Embryonic facial prominence (tissue), 1 donor: ENCODE measurements at regions not wholly inside any gene's neighbourhood (a gene's known extent, or its start where the extent isn't known, plus 50 kb on each side); places are given as distances from the start of the nearest gene placed in this dataset.
"Not testable (repeated sequence)": the region's sequence is repeated elsewhere in the genome, so short reads cannot be mapped to it uniquely, and the experiment has no call there.

ENCODE experiments used
- DNase-seq: peaks from one replicate; pipeline ENCODE4 v3.0.0-alpha.2; 2016; ENCODE audit errors: extremely low spot score

DNA sequence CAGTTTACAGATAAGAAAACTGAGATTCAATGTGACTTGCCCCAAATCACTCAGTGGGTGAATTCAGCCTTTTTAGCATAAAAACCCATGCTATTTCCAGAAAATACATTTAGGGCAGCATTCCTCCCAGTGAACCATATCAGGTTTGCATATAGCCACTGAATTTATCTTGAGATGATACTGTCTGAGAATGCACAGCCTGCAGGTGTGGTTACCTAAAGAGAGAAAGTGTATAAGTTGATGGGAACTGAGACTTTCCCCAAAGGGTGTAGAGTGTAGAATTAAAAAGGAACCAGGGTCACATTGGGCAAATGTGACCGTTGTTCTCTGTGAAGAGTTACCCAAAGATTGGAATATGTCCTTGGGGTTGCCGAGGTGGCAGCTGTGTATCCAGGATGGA, 100.0 kb upstream of the PIK3R1 start:
- no peak for DNase-seq

DNA sequence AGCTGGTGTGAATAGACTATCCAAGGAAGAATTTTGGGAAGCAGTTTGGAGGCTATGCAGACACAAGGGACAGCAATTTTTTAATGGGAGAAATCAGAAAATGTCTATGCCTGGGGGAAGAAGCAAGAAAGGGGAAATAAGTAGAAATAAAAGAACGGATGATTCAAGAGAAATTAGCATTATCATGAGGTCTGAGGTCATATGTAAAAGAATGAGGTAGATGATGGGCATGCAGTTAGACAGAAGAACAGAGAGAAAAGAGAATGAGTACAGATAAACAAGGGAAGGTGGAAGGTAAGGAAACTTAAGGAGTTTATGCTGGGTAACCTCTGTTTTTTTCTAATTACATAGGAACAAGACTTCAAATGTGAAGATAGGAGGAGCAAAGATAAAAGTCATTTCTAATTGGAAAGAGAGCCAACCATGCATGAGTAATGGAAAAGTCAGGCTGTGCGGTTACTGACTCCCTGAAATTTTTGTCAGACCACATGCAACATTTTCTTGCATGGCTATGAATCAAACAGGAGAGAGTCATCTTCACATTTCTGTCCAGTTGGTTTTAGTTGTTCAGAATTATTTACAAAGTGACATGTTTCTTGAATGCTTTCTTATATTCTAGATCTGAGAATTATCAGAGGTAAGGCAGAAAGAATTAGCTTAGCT, 101.0 kb upstream of the PIK3R1 start:
- no peak for DNase-seq

DNA sequence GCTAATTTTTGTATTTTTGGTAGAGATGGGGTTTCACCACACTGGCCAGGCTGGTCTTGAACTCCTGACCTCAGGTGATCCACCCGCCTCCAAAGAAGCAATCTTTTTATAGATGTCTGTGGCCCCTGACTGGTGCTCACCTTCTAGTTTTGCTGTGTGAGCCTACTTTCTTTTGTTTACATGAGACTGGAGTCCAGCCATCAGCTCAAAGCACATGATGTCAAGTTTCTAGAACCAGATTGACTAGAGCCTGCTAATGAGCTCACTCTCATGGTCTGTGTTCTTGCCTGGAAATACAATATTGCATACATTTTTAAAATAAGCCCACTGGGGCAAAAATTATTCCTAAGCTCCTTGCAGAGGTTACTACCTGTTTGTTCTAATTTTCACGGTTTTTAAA, 102.9 kb upstream of the PIK3R1 start:
- no peak for DNase-seq

DNA sequence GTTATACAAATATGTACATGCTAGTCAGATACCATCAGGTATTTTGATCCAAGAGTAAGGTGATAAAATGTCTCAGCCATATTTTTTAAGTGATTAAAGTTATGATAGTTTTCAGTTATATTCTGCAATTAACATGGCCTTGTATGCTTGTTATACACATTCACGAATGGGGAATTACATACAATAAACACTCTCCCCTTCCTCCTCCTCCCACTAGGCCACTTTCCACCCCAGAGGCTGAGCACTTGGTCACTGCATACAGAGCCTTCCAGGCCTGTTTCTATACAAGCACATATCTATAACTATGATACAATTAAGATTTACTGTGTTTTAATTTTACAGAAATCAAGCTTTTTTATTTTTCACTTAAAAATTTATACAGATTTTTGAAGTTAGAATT, 104.7 kb upstream of the PIK3R1 start:
- no peak for DNase-seq

DNA sequence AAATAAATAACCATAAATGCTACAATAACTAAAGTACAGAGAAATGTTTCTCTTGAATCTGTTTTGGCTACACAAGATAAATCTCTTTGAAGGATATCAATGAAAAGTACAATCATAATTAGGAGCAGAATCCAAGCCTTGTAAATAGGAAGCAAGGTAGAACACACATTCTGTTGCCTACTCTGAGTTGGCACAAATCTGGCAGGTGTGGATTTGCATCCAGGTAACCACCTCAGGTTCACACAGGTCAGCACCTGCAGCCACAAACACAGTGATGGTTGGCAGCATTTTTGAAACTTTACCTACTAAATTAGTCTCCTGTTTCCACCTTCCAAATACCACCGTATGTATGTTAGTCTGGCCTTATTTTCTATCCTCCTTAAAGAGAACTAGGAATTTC, 105.3 kb upstream of the PIK3R1 start:
- DNase-seq: no peak

DNA sequence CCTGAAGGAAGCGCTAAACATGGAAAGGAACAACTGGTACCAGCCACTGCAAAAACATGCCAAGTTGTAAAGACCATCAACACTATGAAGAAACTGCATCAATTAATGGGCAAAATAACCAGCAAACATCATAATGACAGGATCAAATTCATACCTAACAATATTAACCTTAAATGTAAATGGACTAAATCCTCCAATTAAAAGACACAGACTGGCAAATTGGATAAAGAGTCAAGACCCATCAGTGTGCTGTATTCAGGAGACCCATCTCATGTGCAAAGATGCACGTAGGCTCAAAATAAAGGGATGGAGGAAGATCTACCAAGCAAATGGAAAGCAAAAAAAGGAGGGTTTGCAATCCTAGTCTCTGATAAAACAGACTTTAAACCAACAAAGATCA, 111.3 kb upstream of the PIK3R1 start:
- DNase-seq: not testable (repeated sequence)

DNA sequence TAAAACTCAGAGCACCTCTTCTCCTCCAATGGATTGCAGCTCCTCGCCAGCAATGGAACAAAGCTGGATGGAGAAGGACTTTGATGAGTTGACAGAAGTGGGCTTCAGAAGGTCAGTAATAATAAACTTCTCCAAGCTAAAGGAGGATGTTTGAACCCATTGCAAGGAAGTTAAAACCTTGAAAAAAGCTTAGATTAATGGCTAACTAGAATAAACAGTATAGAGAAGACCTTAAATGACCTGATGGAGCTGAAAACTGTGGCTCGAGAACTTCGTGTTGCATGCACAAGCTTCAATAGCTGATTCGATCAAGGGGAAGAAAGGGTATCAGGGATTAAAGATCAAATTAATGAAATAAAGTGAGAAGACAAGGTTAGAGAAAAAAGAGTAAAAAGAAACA, 112.3 kb upstream of the PIK3R1 start:
- not testable (repeated sequence) for DNase-seq

DNA sequence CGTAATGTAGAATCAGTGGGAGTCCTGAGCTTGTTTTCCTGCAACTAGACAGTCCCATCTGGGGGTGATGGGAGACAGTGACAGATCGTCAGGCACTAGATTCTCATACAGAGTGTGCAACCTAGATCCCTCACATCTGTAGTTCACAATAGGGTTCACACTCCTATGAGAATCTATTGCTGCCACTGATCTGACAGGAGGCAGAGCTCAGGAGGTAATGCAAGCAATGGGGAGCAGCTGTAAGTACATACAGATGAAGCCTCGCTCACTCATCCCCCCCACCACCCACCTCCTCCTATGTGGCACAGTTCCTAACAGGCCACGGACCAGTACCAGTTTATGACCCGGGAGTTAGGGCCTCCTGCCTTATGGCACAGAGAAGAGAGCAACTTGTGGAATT, 116.2 kb upstream of the PIK3R1 start:
- DNase-seq: no peak

DNA sequence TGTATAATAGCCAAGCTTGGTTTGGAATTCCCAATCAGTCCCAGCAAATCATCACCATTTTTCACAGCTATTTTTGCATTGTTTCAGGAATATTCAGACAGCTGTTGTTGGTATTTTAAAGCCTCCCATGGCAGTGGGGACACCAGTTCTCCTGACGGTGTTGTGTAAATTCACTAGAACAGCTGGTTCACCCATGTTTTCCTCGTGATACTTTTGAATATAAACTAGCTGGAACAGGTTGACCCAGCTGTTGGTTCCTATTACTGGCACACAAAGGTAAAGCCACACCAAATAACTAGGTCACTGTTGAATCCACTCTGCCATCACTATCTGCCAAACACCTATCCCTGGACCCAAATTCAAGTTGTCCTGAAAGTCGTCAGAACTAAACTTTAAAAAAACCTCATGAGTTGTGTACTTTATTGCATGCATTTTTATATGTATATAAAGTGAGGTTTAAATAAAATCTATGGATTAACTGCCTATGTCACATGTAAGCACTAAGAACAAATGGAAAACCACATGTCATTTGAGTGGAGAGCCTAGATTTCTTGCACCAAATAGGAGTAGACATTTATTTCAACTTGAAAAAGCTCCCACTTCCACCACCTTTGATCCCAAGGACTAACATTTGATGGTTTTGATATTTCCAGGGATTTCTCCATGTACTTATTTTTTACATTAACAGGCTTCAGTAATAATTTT, 121.9 kb upstream of the PIK3R1 start:
- DNase-seq: no peak

DNA sequence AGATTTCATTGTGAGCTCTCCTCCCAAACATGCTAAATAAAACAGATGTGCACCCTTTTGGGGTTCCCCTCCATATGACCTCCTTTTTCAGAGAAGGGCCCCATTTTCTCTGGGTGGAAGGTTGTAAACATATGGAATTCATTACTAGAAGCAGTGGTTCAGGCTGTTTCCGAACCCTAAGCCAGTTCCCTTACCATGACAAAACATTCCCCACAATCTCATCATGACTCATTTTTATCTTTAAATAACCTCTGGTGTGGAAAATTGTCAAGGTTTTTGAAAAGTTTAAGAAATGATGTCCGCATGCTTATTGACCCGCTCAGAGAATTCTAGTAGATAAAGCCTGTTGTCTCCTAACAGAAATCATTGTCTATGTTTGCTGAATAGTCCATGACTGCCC, 127.3 kb upstream of the PIK3R1 start:
- DNase-seq: no peak

DNA sequence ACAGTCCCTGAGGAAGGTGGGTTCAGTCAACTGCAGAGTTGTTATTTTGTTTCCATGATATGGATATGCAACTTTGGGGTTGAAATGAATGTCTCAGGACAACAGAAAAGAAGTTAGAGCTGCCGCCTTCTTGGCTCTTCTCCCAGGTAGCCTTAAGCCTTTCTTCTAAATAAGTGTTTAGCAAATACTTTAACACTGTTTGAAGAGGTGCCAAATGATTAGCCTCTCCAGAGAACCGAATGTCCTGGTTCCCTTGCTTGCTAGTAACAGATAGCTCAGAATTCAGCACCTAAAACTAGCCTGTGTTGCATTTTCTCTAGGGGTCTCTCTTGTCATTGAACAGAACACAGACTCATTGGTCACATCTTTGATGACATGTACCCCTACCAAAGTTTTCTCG, 127.7 kb upstream of the PIK3R1 start:
- DNase-seq: no peak

DNA sequence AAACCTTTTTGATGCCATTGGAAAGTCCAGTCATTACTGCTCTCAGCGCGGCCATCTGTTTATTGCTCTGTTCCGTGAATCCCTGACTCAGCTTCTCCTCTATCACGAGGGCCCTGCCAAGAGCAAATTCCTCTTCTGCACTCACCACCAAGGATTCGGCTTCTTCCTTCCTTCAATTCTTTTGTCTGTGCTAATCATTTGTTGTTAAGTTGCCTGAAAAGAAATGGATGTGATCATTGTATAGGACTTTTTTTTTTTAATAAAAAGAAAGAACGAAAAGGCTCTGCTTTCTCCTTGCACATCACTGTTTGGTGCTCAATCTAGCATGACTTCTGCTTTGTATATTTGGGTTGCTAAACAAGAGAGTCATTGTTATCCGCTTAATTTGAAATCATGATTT, 128.7 kb upstream of the PIK3R1 start:
- DNase-seq: no peak

DNA sequence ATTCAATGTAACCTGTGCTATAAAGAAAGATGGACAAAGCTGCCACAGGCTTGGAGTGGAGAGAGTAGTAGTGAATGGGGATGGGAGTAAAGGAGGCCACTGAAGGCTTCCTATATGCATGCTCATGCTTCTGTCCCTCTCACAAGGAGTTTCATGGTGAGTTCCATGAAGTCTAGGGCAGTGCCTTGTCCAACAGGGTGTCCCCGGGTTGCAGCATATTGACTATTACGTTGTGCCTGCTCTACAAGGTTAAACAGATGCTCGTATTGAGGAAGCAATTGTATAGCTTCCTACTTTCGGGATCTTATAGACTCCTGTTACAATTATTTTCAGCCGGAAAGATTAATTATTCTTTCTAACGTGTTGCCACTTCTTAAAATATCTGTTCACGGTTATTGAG, 129.1 kb upstream of the PIK3R1 start:
- no peak for DNase-seq

DNA sequence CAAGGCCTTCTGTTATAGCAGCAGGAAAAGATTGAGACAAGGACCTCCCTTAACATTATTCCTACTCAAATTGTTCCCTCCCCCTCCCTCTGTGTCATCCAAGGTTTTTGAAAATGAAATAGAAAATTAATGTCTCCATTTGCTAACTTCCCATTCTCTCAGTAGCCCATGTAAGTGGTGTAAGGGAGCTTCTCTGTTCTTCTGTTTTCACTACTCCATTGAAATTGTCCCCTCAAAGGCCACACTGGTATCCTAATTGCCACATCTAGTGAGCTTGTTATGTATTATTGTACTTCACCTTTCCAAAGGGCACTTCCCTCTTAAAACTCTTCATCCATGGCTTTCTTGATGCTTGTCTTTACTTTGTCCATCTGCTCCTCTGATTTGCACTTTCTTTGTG, 131.2 kb upstream of the PIK3R1 start:
- no peak for DNase-seq

DNA sequence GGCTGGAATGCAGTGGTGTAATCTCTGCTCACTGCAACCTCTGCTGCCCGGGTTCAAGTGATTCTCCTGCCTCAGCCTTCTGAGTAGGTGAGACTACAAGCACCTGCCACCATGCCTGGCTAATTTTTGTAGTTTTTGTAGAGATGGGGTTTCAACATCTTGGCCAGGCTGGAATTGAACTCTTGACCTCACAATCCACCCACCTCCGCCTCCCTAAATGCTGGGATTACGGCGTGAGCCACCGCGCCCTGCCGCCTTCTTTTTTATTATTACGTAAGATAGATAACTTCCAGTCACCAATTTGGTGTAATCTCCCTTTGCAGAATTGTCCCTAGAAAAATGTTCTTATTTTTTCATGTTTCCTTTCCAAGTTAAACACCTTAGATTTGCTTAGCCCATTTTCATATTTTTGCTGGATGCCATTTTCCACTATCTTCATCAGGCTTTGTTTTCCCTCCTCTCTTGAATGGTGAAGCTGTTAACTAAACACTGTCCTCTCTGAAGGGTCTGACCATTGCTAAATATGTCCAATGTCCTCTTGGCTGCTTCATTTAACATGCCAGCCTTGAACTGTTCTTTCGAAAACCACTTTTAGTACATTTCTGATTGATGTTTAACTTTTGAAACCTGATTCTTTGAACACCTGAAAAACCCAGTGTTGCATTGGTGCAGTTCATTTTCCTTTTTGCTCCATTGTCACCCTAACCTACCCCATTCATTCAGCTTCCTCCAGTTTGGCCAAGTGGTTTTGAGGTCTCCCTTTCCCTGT, 135.1 kb upstream of the PIK3R1 start:
- DNase-seq: no peak

DNA sequence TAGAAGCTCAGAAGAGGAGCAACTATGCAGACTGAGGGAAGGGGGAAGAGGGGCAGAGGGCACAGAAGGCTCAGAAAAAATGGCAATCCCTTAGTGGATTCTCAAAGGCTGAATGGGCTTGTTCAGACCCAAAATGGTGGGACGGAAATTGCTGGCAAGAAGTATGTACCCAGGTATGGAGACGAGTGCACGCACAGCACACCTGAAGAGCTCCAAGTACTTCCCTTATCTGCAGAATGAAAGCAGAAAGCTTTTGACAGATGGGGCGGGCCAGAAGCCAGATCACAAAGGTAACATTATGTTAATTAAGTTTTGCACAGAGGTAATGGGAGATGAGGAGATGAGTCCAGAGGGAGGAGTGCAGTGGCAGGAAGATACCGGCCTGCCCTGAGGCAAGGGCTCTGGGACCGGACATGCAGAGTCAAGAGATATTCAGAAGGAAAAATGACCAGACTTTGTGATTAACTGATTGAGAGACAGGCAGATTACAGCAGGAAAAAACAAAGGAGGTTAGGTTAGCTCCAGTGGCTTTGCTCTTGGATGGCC, 138.1 kb upstream of the PIK3R1 start:
- DNase-seq: no peak

DNA sequence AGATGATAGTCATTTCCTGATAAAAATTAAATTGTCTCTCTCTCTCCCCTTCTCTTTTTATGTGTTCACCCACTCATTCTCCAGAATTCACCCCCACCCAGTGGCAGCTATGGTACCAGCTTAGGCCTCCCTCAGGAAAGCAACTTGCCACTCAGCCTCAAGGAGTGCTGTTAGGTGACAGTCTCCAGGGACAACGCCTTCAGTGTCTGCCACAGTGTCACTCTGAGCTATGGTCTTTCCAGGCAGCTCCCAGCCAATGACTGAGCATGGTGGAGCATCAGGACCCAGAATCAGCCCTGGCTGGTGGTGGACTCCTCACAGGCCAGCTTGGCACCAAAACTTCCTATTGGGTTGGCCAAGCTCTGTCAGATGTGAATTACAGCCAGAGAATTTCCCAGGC, 140.9 kb upstream of the PIK3R1 start:
- no peak for DNase-seq

DNA sequence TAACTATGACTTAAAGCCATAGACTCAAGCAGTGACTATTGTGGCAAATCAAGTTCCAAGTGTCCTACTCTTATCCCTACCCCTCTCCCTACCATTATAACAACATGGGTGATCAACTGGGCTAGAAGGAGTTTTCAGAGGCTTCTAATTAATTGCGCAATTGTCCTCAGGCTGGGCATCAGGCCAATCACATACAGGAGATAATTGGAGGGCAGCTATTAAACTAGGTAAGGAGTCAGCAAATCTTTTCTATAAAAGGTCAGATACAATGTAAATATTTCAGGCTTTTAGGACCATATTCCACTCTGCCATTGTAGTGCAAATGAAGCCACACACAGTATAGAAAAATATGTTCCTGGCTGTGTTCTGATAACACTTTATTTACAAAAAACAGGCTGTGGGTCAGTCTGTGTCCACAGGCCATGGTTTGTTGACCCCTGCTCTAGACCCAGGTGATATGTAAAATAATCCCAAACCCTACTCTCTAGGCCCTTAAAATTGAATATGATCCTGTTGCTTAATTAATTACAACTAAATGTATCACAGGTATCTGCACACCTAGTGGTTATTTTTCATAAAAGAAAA, 141.4 kb upstream of the PIK3R1 start:
- no peak for DNase-seq

DNA sequence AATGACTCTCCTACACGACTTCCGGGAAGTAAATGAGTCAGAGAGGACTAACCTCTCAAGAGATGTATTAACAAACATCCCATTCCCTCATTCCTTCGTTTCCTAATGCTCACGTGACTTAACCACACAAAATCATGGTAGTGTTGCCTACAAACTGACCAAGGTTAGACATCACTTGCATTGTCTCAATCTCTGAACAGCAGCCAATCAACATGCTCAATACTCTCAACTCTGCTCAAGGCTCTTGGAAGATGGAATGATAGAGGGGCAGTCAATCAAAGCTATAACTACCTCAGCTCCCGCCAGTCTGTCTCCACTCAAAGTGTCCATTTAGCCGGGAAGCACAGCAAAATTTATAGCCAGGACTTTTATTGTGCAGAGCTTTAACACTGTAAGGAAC, 143.8 kb upstream of the PIK3R1 start:
- DNase-seq: no peak

DNA sequence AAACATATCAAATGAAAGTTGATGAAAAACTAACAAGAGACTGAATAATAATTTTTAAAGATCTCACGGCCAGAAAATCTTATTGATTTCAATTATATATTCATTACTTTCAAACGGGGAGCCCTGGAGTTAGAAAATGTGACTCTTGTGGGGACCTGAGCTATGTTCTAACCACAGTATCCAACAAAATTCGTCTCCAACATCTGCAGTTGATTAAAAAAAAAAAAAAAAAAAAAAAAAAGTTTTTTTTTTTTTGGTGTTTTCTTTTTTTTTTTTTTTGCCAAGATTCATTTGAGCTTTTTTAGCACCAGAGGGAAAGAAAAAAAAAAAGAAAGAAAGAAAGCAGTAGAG, 144.3 kb upstream of the PIK3R1 start:
- no peak for DNase-seq

DNA sequence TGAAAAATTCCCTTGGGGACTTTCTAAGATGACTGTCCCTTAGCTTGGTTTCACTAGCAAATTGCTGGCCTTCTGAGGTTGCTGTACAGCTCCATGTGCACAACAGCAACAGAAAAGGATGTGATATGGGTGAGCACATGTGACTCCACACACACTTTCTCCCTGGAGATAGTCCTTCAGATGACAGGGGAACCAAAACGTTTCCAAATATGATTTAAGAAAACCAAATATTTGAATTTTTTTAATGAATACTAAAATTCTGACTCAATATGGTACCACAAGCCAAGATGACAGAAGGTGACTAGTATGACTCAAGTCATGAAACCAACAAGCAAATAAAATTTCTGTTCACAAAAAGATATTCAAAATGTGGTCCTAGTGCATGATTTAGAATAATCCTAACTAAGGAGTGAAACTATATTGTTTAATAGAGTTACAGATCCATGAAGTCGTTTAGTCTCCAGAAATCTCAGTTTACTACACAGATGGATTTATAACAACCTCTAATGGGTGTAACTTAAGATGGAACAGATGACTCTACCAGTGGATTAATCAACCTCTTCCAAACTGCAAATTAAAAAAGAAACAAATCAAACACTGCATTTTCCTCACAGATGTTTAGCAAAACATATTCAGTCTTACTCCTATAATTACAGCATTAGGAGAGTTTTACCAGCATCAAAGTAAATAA, 144.8 kb upstream of the PIK3R1 start:
- DNase-seq: no peak
